Activated CD8-positive, alpha-beta T cell treated with anti-CD3 and anti-CD28 coated beads for 36 hours (primary cell): ENCODE measurements at regions not wholly inside any gene's neighbourhood (a gene's known extent, or its start where the extent isn't known, plus 50 kb on each side); places are given as distances from the start of the nearest gene placed in this dataset.

Experiments
- ATAC-seq: fragments of 200-7000 bp; cut with Tn5 transposase; one replicate; pipeline ENCODE4 v1.10.0; 2021; ENCODE audit warnings: mild to moderate bottlenecking, moderate library complexity
- CTCF ChIA-PET: fragments of 350-600 bp; sonication (Branson Sonifier 250); formaldehyde crosslinking; loops from one replicate; lab custom pipeline; 2021; ENCODE audit warnings: antibody characterized with exemption; lab: Charles Lee
- POLR2A ChIA-PET: fragments of 350-600 bp; sonication (Branson Sonifier 250); formaldehyde crosslinking; loops from one replicate; lab custom pipeline; 2021; ENCODE audit warnings: antibody characterized with exemption; lab: Charles Lee
- DNase-seq: peaks from one replicate; pipeline ENCODE4 v3.0.0-alpha.2; 2020
- H3K27ac Mint-ChIP-seq: one replicate; pipeline ENCODE4 v1.8.0; 2021; ENCODE audit warnings: mild to moderate bottlenecking, mixed read lengths
- H3K27me3 Mint-ChIP-seq: one replicate; pipeline ENCODE4 v1.8.0; 2021; ENCODE audit warnings: mixed read lengths
- H3K36me3 Mint-ChIP-seq: one replicate; pipeline ENCODE4 v1.8.0; 2021; ENCODE audit warnings: low read depth, mixed read lengths
- H3K4me1 Mint-ChIP-seq: one replicate; pipeline ENCODE4 v1.8.0; 2021; ENCODE audit warnings: low read depth, mixed read lengths
- H3K4me3 Mint-ChIP-seq: one replicate; pipeline ENCODE4 v1.8.0; 2021; ENCODE audit warnings: mild to moderate bottlenecking, moderate library complexity, mixed read lengths
- H3K9me3 Mint-ChIP-seq: one replicate; pipeline ENCODE4 v1.8.0; 2021; ENCODE audit warnings: mixed read lengths
- intact Hi-C: fragments of 100-400 bp; cut with micrococcal nuclease; formaldehyde crosslinking; loops from one replicate; pipeline ENCODE4 v1.10.0; 2022
- TF ChIP-seq, protein P1 (sequence below): fragments of 200-600 bp; IDR thresholded peaks from one replicate; pipeline ENCODE4 v1.8.0; 2022; ENCODE audit warnings: antibody characterized with exemption, mild to moderate bottlenecking

GRCh38 chr19:30927705-30928104 is 421.5 kb downstream of the TSHZ3 start:
- POLR2A ChIA-PET, result no interaction called here
- H3K9me3 Mint-ChIP-seq, result peaks cover 3% of the 10 kb centered on the region
- H3K4me3 Mint-ChIP-seq, result no peak overlapping the region
- peaks cover 3% of the 10 kb centered on the region for H3K27me3 Mint-ChIP-seq
- CTCF ChIA-PET, result no interaction called here
- TF ChIP-seq, protein P1, sequence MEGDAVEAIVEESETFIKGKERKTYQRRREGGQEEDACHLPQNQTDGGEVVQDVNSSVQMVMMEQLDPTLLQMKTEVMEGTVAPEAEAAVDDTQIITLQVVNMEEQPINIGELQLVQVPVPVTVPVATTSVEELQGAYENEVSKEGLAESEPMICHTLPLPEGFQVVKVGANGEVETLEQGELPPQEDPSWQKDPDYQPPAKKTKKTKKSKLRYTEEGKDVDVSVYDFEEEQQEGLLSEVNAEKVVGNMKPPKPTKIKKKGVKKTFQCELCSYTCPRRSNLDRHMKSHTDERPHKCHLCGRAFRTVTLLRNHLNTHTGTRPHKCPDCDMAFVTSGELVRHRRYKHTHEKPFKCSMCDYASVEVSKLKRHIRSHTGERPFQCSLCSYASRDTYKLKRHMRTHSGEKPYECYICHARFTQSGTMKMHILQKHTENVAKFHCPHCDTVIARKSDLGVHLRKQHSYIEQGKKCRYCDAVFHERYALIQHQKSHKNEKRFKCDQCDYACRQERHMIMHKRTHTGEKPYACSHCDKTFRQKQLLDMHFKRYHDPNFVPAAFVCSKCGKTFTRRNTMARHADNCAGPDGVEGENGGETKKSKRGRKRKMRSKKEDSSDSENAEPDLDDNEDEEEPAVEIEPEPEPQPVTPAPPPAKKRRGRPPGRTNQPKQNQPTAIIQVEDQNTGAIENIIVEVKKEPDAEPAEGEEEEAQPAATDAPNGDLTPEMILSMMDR, result no peak
- no peaks in the 10 kb centered on the region for H3K36me3 Mint-ChIP-seq
- no peaks in the 10 kb centered on the region for H3K4me1 Mint-ChIP-seq
- no peak for DNase-seq
- H3K27ac Mint-ChIP-seq, result no peak overlapping the region
- no peak for ATAC-seq
- intact Hi-C loops, result no loop called here

DNA sequence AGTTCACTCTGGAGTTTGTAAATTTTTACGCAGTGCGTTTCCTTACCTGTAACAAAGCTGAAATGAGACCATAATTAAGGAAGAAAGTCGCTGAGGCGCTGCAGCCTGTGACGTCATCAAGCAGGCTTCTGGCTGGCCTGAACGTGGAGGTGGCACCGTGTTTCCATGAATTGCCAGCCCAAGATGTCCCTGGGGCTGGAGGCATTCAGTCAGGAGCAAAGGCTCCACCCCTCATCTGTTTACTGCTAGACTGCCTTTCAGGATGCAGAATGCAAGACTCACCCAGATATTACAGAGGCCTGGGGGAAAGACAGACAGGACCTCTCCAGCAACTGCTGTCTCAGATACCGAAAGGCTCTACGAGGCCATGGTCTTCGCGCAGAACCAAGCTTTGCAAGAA is 424.6 kb downstream of the TSHZ3 start:
- Mint-ChIP-seq H3K9me3 (peaks cover 3% of the 10 kb centered on the region), H3K4me1 (no peaks in the 10 kb centered on the region), H3K27me3 (peaks cover 5% of the 10 kb centered on the region), H3K4me3 (no peak overlapping the region), H3K36me3 (no peaks in the 10 kb centered on the region), H3K27ac (no peak overlapping the region)
- intact Hi-C loops, result no loop called here
- no peak for ATAC-seq
- ChIA-PET POLR2A (no interaction called here), CTCF (no interaction called here)
- DNase-seq, result no peak
- TF ChIP-seq, protein P1, result no peak

DNA sequence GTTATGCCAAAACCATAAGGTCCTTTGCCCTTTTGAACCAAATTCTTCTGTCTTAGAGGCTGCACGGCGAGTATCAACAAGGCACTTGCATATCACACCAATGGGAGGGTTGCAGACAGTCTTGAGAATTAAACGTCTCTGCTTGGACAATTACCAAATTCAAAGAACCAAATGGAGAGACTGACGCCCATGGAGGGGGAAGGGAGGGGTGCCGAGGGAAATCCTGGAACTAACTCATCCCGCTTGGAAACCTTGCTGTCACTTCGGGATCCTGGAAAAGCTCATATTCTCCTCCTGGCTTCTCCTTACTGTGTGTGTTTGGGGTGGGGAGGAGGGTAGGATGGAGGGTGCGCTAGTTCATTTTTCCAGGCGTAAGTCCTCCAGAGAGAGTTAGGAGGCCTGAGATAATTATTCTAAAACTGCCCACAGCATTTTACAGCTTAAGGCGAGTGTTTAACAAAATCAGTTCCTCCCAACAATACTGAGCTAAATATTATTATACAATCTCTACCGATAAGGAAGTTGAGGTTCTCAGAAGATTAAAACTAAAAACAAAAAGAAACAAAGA is 425.1 kb downstream of the TSHZ3 start:
- no peaks in the 10 kb centered on the region for H3K36me3 Mint-ChIP-seq
- H3K4me1 Mint-ChIP-seq, result no peaks in the 10 kb centered on the region
- CTCF ChIA-PET, result no interaction called here

DNA sequence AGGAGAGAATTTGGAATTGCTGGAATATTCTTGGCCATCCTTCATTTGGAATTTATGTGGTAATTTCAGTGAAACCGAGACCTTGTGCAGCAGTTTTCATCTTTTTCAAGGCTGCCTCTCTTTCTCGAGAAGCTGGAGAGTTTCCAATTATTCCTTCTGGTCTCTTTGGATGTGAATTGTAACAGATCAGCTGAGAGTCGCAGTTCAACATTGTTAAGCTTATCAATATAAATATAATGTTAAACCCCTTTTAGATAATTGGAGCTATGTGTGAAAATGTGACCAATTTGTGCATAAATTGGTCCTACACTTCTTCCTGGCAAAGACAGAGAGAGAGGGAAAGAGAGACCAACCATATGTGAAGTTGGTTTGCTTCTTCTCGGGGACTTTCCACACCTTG is 425.6 kb downstream of the TSHZ3 start:
- Mint-ChIP-seq H3K4me3 (no peak overlapping the region), H3K36me3 (no peaks in the 10 kb centered on the region), H3K27me3 (peaks cover 5% of the 10 kb centered on the region), H3K9me3 (peaks cover 2% of the 10 kb centered on the region), H3K27ac (no peak overlapping the region), H3K4me1 (no peaks in the 10 kb centered on the region)
- no peak for ATAC-seq
- CTCF ChIA-PET, result no interaction called here
- POLR2A ChIA-PET, result no interaction called here
- TF ChIP-seq, protein P1, result no peak
- DNase-seq, result no peak
- intact Hi-C loops, result no loop called here

More for the DNA sequence above, 425.1 kb downstream of the TSHZ3 start:
- ATAC-seq (no peak), DNase-seq (no peak)
- no peak overlapping the region for H3K4me3 Mint-ChIP-seq
- no peak overlapping the region for H3K27ac Mint-ChIP-seq
- peaks cover 5% of the 10 kb centered on the region for H3K27me3 Mint-ChIP-seq
- TF ChIP-seq, protein P1, result no peak
- H3K9me3 Mint-ChIP-seq, result peaks cover 3% of the 10 kb centered on the region
- POLR2A ChIA-PET, result no interaction called here
- intact Hi-C loops, result no loop called here

DNA sequence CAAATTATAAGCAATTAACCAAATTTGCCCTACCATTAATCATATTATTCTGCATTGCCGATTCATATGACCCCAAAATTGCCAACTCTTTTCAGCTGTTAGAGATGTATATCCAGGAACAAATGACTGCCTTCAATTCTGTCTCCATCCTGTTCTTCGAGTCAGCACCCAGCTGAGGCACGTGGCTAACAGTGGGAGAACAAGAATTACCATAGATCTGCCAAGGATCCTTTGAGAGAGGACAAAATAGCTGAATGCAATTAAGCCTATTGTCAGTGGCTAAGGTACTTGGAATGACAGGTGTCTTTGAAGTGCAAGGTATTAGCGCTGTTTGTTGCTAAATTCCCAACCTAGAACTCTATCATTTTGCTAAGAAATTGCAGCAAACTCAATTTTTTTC is 426.1 kb downstream of the TSHZ3 start:
- H3K36me3 Mint-ChIP-seq, result no peaks in the 10 kb centered on the region
- intact Hi-C loops, result no loop called here
- peaks cover 2% of the 10 kb centered on the region for H3K9me3 Mint-ChIP-seq
- no peak for ATAC-seq
- TF ChIP-seq, protein P1, result no peak
- no peak overlapping the region for H3K4me3 Mint-ChIP-seq
- ChIA-PET POLR2A (no interaction called here), CTCF (interaction anchor here (1.5 kb wide), 1 partner anchor 241 kb away, joined by 4 read pairs; no protein-coding TSS in a partner anchor)
- no peak for DNase-seq
- peaks cover 5% of the 10 kb centered on the region for H3K27me3 Mint-ChIP-seq
- no peaks in the 10 kb centered on the region for H3K4me1 Mint-ChIP-seq
- no peak overlapping the region for H3K27ac Mint-ChIP-seq
